GM19238 (cell line): ENCODE measurements at regions not wholly inside any gene's neighbourhood (a gene's known extent, or its start where the extent isn't known, plus 50 kb on each side); places are given as distances from the start of the nearest gene placed in this dataset.

Experiments
- DNase-seq: peaks from one replicate; pipeline ENCODE4 v3.0.0; 2011; ENCODE audit warnings: low spot score; ENCODE audit not compliant: insufficient read length

DNA sequence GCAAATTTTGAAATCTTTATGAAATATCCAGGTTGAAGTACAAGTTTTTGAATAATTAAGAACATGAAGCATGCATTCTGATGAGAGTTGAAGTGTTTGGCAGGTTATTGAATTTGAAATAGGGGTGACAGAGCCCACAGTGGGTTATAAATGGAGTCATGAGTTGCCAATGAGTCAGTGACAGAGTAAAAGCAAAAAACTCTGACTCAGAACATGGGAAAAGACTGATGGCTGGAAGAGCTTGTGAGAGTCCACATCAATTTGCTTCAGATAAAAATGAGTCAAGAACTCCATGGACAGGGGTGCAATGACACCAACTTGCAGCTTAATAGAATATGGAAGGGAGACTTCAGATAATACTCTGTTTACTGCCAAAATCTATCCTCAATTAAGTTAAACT, 105.3 kb downstream of the SLC6A15 start:
- DNase-seq: no peak

DNA sequence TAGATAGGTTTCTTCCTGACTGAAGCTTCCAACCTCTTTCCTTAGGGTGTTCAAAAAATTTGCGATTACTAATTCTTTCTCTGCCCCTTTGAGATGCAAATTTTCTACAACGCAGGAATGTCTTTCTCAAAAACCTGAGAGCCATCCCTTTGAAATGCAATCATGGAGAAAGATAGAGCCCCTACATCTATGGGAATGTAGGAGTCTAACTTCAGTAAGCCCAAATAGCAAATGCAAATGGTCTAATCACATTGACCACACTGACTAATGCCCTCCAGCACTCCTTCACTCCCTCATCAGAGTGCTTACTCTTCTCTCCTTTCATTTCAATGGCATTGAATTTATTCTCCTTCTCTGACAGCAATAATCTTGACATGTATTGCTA, 107.1 kb downstream of the SLC6A15 start:
- DNase-seq: no peak

DNA sequence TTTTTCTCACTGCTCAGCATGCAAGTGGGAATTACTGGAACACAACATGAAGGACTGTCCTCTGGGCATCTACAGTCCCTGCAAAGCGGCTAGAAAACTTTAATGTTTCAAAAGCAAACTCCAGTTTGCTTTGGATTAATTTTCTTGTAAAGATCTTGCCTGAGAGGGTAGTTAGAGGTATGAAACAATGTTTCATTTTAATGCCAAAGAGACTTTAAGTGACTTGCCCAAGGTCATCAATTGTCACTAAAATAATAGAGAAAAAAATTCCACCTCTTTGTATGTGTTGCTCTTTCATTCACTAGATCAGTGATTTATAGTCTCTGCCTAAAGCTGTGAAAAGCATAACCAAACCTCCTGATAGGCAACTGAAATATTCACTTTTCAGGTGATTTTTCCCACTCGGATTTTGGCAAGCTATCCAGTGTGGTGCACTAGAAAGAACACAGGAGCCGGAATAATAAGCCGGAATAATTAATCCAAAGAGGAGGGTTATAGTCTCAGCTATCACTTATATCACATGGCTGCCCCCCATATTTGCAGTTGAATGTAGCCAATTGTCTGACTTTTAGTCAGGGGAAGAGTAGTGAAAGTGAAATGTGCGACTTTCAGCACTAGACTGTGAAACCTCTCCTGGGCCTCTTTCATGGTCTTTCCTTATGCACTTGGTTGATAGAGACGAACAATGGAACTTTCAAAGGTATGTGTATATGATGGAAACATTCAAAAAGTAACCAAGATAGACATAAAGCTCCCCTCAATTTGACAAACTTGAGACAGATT, 107.7 kb downstream of the SLC6A15 start:
- DNase-seq: no peak

DNA sequence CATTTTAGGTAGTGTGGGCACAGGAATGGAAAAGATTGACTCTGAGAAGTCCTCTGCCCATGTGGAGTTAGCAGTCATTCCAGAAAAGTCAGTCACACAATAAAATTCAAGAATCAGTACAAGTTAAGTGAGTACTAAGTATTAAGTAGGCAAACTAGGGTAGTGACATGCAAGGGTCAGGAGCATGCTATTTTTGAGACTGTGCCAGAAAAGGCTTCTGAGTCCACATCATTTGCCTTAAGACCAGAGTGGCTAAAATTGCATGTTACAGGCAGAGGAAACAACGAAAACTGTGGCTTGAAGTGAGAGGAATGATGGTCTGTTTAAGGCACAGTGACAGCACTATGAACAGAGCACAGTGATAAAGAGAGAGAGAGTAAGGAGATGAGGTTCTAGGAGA, 108.9 kb downstream of the SLC6A15 start:
- DNase-seq: no peak

DNA sequence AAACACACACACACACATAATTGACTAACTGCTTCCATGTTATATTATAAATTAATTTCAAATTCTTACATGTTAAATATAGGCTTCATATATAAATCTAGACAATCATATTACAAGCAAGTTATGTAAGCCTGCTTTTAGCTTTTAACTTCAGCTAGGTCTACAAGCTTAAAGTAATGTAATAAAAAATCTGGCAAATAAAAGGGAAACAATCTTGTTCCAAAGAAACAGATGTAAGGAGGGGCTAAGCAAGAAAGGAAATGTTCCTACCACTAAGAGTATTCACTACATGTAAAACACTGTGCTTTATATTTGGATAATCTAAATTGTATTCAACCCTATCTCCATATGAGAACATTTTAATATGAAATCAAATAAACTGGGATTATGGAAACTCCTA, 110.4 kb downstream of the SLC6A15 start:
- DNase-seq: no peak

DNA sequence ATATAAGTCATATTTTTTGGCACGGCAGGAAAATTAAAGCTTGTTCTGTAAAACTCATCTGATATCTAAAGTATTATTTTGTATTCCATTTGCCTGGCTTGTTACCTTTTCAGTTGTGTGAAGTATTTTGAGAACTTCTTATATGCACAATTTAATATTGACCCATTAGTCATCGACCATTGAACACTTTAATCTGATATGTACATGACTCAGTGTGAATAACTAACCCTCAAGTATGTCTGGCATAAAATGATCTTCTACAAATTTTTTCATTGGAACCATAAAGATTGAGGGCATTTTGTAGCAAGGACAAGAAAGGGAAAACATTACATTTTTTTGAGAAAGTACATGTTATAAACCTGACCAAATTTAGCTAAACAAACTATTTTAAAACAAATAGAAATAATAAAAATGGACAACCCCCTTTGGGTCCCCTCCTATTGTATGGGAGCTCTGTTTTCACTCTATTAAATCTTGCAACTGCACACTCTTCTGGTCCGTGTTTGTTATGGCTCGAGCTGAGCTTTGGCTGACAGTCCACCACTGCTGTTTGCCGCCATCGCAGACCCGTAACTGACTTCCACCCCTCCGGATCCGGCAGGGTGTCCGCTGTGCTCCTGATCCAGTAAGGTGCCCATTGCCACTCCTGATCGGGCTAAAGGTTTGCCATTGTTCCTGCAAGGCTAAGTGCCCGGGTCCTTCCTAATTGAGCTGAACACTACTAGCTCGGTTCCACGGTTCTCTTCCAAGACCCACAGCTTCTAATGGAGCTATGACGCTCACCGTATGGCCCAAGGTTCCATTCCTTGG, 118.8 kb downstream of the SLC6A15 start:
- DNase-seq: no peak

DNA sequence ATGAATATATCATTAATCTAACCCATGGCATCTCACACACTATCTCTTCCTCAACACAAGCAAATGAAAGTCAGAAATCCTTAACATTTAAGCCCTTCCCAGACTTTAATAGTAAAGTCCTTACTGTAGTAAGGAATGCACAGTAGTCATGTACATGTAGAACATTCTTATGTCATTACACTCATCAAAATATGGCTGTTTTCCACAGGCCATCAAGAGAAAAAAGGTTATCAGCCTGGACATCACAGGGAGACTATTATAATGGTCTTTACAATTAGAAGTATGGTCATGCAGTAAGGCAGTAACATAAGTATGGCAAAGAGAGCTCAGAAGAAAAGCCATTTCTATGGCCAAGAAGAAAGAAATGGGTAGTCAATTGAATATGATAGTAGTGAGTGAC, 121.2 kb downstream of the SLC6A15 start:
- no peak for DNase-seq

DNA sequence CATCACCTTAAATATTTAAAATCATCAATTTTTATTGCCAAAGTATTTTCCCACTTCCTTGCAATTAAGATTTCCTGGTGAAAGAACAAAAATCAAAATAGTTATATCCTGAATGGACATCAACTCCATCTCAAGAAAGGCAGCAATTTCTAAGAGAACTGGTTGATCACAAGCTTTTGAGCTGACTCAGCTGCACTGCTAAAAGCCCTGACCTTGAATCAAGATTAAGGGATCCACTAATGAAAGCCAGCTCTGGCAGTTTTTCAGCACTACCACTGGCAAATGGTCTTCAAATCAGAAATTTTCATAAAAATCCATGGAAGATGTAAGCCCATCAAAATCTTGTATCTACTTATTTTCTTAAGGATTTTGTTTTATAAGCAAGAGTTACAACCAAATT, 123.4 kb downstream of the SLC6A15 start:
- no peak for DNase-seq

DNA sequence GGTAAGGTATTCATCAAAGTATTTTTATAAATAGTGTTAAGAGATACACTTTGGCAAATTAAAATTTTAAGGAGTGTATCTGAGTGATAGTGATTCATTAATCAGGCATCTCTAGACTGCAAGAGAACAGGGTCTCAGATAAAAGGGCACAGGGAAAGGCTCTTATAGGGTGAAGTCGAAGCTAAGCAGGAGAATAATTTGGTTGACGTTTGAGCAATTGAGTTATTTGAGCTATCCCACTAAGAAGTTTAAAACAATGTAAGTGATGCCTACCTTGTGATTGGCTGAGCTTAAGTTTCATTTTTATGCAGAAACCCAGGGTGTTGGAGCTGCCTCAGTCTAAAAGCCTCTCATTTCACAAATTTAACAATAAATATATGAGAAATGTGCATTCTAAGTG, 125.3 kb downstream of the SLC6A15 start:
- no peak for DNase-seq

DNA sequence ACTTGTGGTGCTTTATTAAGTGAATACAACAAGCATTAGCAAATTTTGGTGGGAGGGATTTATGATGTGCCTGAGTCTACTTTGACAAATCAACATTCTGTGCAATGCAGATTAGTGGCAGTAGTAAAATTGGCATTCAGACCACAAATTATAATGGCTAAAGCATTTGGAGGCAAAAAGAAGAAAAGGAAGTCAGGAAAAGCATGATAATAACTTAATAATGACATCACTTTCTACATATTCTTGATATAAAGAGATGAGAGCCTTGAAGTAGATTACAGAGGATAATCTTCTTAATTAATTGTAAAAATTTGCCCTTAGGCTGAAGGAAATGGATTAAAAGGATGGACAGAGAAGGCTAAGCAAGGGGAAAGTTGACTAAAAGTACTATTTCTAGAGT, 126.0 kb downstream of the SLC6A15 start:
- no peak for DNase-seq

DNA sequence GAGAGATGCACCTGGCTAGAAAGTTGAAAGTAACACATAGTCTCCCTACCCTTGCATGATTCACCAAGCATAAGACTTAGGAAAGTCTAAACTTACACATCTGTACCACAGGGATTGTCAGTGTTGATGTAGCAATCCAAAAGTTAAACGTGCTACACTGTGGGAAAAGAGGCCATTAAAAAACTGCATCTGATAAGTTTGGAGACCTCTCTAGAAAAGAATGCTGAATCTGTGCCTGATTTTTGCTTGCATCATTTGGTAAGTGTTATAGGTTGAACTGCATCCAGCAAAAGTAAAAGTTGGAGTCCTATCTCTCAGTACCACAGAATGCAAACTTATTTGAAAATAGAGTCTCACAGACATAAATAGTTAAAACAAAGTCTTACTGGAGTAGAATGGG, 126.6 kb downstream of the SLC6A15 start:
- DNase-seq: no peak

DNA sequence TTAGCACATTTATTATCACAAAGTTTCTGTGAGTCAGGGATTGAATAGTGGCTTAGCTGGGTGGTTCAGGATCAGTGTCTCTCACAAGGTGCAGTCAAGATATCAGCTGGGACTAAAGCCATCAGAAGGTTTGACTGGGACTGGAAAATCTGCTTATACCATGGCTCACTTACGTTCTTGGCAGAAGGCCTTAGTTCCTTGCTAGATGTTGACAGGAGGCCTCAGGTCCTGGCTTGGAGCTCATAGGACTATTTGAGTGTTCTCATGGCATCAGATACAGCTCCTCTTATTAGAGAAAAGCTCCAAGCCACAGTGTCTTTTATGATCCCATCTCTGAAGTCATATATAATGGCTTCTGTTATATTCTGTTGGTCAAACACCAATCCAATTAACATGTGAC, 127.3 kb downstream of the SLC6A15 start:
- DNase-seq: no peak

DNA sequence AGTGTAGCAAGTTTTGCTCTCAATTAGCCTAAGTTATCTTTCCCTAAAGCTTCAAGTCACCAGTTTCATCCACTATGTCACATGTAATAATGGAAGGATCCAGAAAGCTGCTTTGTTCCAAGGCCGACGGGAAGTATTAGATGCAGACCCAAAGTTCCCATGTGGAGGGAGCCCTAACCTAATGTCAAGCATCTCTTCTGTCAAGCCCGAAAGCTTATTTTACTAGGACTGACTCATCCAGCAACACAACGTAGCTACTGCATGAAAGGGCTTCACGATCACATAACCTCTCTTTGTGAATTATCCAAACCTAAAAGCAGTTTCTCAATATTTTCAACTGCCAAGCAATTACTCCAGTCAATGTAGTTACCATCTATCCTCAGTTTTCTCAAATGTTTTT, 133.4 kb downstream of the SLC6A15 start:
- DNase-seq: no peak

DNA sequence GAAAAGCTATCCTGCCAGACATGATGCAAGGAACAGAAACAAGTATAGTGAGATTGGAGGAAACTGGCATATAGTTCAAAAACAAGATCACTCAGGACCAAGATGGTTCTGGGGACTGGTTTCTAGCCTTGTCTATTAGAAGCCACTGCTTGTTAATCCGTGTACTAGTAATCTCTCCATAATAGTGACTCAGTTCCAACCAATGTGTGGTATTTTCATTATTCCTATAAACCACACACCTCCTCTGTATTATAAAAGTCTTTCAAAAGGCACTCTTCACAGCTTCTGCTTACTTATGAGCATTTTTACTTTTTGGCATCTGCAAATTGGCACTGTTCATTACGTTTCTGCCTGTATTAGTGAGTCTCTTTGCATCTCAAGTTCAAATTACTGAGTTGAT, 140.3 kb downstream of the SLC6A15 start:
- no peak for DNase-seq

DNA sequence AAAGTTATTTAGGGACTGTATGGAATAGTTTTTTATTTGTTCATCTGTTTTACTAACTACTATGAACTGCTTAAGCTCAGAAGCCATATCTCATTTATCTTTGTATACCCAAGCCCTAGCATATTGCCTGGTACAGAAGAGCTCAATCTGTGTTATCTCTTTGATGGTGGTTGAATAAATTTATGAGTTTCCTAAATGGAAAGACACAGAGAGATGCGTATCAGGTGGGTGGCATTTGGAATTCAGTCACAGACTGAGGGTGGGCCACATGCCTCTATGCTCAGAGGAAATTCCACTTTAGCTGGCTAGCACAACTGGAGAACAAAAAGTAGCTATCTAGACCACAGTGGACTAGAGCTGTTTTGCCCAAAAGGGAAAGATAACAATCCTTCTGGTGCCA, 145.5 kb downstream of the SLC6A15 start:
- no peak for DNase-seq

DNA sequence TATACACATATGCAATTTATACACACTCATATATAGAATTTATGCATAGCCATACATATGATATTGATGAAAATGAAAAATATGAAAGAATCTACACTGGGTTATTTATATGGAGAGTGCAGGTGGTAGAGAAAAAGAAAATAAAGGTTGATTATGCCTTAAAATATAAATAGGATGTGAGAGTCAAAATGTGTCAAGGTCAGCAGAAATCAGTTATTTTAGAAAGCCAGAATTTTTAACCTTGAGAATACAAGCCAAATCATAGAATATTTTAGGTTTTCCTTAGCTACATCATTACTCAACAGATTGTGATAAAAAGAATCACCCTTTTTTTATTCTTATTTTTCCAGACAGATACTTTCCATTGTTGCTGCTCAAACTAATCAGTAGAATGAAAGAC, 146.2 kb downstream of the SLC6A15 start:
- no peak for DNase-seq

DNA sequence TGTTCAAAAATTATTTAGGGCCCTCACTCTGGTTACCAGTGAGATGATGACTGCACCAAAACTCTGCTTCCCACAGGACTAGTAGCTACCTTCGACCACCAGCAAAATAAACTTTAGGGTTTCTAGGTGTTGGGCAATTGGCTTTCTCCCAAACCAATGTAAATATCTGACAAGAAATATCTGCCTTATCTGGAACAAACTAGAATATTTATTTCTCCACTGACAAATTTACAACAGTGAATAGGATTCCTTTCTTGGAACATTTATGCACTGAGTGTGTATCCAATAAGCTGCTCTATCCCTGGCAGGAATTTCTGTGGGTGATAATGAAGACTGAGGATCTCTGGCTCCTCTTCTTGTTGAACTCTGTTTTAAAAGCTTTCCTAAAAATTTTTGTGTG, 148.6 kb downstream of the SLC6A15 start:
- DNase-seq: no peak

DNA sequence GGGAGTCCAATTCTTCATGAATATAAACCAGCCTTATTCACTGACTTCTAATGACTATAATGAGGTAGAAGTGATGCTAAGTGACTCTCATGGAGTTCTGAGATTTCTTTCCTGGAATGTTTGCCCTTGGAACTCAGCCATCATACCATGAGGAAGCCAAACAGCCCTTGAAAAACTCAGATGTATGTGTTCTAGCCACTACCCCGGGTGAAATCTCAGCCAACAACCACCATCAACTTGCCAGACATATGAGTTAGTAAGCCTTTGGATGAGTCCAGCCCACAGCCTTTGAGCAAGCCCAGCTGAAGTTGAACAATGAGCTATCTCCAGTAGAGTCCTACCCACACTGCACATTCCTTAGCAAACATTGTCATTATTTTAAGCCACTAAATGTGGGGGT, 149.5 kb downstream of the SLC6A15 start:
- no peak for DNase-seq

DNA sequence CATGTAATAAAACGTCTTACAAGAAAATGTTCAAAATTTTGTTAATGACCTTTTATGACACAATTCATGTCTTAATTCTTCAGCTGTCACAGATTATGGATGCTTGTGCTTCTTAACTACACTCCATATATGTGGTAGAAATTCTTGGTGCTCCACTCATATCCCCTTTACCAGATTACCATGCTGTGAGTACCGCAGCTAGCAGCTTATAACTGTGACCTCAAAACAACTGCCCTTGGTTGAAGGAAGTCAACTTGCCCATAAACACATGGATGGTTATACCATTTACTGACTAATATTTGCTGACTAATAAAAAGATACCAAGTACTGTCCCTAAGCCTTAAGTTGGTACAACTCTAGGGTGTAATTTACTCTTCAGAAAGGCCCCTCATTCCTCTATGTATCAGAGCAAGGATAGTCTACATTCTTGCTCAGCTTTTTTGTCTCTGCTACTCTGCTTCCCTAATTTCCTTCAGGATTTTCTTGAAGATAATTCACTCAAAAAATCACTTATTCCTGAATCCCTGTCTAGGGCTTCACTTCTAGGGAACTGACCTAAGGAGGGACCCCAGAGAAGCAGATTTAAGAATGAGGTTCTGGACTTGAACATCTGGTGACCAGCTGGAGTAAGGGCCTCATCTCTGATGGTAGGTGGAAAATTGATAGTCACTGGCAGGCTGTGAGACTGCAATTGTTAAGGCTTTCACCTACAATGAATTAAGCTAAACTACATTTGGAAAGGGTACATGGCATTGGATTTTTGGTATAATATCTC, 152.3 kb downstream of the SLC6A15 start:
- DNase-seq: no peak

DNA sequence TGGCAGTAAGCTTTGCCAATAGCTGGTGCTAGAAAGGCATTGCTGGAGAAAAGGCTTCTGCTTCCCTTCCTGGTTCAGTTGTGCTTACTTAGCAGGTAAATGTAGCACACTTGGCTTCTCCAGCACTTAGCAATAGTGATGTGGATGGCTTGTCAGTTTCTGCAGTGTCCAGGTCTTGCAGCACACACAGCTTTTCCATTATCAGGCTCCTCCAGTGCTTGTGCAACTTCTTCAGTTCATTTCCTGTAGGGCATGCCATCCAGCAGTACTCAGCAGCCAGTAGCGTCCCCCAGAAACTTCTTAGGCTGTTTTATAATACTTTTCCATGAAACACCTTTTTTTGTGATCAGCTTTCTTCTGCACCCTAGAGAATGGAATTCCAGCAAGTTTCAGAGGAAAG, 154.6 kb downstream of the SLC6A15 start:
- DNase-seq: no peak

DNA sequence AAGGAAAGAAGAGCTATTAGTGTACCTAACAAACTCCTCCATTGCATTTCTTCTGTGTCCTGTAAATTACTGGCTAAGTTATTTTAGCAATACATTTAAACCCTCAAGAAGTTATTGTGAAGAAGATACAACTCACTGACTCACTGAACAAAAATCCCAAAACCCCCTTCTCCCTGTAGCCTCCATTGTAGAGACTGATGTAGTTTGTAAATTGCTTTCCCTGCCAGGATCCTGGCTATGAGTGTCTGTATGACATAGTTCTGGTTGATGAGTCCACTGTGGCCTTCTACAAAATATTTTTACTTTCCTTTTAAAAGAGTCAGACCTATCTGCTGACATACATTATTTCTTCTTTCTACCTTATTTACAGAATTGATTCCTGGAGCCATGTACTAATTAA, 155.6 kb downstream of the SLC6A15 start:
- no peak for DNase-seq

DNA sequence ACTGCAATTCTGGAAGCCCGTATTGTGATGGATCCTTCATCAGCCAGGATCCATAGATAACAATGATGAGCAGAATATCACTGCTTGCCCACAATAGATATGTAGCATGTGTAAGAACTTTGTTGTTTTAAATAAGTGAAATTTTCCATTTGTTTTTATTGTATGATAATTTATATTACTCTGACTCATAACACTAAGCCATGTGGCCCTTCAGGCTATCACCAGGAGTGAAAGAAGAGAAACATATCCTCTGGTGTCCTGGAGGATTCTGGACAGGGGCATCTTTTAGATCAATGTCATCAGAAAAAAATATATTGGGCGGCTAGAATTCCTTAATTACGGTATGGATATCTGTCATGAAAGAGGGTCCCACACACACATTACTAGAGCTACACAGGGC, 167.5 kb downstream of the SLC6A15 start:
- DNase-seq: no peak
